Keratinocyte (primary cell): ENCODE measurements at regions not wholly inside any gene's neighbourhood (a gene's known extent, or its start where the extent isn't known, plus 50 kb on each side); places are given as distances from the start of the nearest gene placed in this dataset.

ENCODE experiments used
- CTCF ChIP-seq, 3 experiments: IDR thresholded peaks in 1 of 3; conservative IDR thresholded peaks in 1 of 3; optimal IDR thresholded peaks in 1 of 3; 2 replicates in 2 of 3; 3 replicates in 1 of 3; pipeline versions ENCODE3 to v1.5.1; 2011; ENCODE audit warnings: low read length in 3 of 3, mild to moderate bottlenecking in 3 of 3, moderate library complexity in 2 of 3, control low read depth in 1 of 3, inconsistent platforms in 1 of 3; ENCODE audit not compliant: insufficient read depth in 2 of 3; ENCODE audit errors: extremely low read depth in 1 of 3
- EZH2 ChIP-seq: IDR thresholded peaks from one replicate; pipeline ENCODE4 v1.6.1; 2012; ENCODE audit warnings: inconsistent platforms, mild to moderate bottlenecking, low read length, moderate library complexity

DNA sequence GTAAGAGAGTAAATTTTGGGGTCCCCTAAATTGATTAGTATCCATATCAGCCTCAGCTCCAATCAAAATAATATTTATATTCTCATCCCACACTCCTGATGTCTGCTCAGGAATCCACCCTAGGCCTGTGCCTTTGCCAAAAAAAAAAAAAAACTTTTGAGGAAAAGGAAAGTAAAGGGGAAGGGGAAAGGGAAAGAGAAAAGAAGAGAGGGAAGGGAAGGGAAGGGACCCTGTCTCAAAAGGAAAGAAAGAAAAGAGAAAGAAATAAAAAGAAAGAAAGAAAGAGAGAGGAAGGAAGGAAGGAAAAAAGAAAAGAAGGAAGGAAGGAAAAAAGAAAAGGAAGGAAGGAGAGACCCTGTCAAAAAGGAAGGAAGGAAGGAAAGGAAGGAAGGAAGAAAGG, 91.8 kb upstream of the CACNA1A start:
- TF ChIP-seq CTCF (optimal IDR thresholded peaks at IDR 0.05 in 1 of 3, IDR thresholded peaks at IDR 0.05 in 1 of 3, conservative IDR thresholded peaks at IDR 0.05 in 1 of 3; ENCODE audit: extremely low read depth in 1 of 3, insufficient read depth in 2 of 3, low read length in 3 of 3) (no peak), EZH2 (no peak)
